Stimulated activated naive CD8-positive, alpha-beta T cell treated with anti-CD3 and anti-CD28 coated beads, Interleukin-15, Interleukin-2, amounts not matched to agents 100 U/mL and 50 U/mL, for 24 hours (primary cell): ENCODE measurements at regions not wholly inside any gene's neighbourhood (a gene's known extent, or its start where the extent isn't known, plus 50 kb on each side); places are given as distances from the start of the nearest gene placed in this dataset.
"Not testable (repeated sequence)": the region's sequence is repeated elsewhere in the genome, so short reads cannot be mapped to it uniquely, and the experiment has no call there.

Experiments
- ATAC-seq: fragments of 150-1000 bp; cut with Tn5 transposase; one replicate; pipeline ENCODE4 v1.10.0; 2021
- DNase-seq: peaks from one replicate; pipeline ENCODE4 v3.0.0; 2021

DNA sequence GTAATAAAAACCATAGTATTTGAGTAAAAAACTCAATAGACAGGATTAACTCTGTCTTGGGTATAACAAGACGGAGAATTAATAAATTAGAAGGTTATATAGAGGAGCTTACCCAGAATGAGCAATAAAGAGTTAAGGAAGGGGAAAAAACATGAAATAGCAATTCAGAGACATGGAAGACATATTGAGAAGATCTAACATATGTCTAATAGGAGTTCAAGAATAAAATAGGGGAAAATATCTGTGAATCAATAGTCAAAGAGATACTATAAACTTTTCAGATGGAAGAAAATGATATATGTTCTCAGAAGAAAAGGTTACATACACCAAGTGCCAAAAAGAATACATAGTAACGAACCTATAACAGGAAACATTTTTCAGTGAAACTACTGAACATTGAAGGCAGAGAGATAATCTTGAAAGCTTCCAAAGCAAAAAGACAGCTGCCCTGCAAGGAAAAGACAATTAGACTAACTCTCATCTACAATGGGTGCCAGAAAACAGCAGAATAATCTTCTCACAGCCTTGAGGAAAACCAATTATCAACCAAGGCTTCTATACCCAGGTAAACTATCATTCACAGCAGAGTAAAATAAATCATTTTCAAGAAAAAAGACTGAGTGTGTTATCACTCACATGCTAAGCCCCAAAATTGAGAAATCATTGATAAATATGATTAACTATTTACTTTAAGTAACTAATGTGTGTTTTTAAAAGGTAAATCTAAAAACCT lies 106.0 kb downstream of the ENC1 start:
- no peak for ATAC-seq
- no peak for DNase-seq

DNA sequence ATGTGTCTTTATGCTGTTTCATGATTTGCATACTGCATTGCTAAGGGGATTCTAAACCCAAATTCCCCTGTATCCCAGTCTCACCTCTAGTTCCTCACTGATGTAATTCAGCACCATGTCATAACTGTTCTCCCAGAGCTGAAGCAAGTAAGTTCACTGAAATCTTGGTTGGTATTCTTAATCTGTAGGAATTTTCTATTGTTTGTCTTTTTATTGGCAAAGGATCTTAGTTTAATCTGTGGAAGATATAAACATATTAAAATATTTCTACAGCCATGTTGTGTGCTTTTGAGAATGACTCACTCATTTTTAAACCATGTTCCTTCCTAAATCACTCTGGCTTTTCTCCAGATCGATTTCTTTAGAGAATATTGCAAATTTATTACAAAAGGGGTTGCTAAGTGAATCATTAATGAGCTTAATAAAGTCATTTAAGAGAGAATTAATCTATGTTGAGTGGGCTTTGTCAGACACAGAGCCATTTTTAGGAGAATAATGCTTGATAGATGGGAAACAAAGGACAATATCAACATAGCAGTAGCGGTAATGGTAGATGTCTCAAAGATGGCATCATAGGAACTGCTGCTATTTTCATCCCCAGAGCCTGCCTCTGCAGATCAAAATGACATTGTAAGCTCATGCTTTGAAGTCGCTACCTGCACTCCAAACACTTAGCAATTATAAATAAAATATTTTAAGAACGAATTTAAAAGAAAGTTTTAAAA lies 110.0 kb downstream of the ENC1 start:
- DNase-seq, result no peak

DNA sequence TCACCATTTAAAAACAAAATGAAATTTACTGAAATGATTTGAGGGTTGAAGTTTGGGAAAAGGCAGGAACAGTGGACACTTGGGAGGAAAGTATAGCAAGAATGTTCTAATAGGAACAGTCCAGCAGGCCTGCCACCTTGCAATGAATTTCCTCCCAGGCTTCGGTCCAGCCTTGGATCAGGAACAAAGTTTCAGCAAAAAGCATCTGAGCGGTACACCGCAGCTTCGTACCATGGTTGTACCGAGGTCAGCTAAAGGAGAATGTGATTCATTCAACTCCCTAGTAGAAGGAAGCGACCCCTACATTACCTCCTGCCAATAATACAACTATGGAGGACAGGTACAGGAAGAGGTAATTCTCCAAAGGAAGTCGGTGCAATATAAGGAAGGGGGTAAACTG lies 111.4 kb downstream of the ENC1 start:
- no peak for DNase-seq

More for the DNA sequence above, 110.0 kb downstream of the ENC1 start:
- no peak for ATAC-seq

DNA sequence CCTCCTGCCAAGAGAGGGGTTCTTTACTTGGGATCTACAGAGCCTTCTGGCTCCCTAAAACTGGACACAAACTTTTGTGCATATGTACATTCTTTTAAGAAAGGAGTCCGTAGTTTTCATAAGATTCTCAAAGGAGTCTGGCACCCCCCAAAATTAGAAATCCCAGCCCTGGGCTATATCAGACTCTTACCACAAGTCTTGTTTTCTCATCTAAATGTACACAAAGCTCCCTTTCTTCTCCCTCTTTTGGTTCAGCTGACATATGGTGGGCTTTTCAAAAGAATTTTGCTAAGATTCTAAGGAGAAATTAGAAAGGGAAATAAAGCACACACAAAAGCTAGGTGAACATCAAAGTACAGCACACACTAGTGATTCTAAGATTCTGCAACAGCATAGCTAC lies 114.4 kb downstream of the ENC1 start:
- ATAC-seq (no peak), DNase-seq (no peak)

More for the DNA sequence above, 111.4 kb downstream of the ENC1 start:
- ATAC-seq, result no peak

DNA sequence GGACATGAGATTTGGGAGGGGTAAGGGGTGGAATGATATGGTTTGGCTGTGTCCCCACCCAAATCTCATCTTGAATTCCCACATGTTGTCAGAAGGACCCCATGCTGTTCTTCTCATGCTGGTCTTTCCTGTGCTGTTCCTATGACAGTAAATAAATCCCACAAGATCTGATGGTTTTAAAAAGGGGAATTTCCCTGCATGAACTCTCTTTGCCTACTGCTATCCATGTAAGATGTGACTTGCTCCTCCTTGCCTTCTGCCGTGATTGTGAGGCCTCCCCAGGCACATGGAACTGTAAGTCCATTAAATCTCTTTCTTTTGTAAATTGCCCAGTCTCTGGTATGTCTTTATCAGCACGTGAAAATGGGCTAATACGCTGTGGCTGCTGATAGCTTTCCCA lies 115.8 kb downstream of the ENC1 start:
- not testable (repeated sequence) for DNase-seq, ATAC-seq

DNA sequence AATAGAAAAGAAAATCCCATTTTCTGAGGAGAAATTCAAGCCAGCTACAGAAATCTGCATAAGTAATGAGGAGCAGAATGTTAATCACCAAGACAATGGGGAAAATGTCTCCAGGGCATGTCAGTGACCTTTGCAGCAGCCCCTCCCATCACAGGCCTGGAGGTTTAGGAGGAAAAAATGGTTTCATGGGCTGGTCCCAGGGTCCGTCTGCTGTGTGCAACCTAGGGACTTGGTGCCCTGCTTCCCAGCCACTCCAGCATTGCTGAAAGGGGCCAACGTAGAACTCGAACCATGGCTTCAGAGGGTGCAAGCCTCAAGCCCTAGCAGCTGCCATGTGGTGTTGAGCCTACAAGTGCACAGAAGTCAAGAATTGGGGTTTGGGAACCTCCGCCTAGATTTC lies 116.8 kb downstream of the ENC1 start:
- DNase-seq, ATAC-seq: not testable (repeated sequence)

DNA sequence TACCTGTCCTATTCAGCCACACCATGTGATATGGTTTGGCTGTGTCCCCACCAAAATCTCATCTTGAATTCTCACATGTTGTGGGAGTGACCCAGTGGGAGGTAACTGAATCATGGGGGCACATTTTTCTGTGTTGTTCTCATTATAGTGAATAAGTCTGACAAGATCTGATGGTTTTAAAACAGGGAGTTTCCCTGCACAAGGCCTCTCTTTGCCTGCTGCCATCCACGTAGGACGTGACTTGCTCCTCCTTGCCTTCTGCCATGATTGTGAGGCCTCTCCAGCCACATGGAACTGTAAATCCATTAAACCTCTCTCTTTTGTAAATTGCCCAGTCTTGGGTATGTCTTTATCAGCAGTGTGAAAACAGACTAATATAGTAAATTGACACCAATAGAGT lies 117.7 kb downstream of the ENC1 start:
- not testable (repeated sequence) for DNase-seq, ATAC-seq

DNA sequence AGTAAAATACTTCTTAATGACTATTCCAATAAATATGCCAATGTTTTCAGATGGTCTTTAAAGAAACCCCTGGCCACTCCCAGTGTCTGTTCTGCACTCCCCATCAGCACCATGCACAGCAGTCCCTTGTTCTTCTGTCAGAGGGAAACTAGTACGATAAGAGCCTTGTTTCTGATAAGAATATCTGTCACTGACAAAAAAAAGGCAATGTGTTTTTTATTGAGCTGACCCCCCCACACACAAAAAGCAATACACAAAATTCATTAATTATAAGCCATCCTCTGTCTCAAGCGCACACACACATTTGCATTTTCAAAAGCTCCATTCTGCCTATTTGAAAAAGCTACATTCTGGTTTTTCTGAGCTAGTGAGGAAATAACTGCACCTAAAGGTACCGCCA lies 119.1 kb downstream of the ENC1 start:
- ATAC-seq, result no peak
- no peak for DNase-seq

DNA sequence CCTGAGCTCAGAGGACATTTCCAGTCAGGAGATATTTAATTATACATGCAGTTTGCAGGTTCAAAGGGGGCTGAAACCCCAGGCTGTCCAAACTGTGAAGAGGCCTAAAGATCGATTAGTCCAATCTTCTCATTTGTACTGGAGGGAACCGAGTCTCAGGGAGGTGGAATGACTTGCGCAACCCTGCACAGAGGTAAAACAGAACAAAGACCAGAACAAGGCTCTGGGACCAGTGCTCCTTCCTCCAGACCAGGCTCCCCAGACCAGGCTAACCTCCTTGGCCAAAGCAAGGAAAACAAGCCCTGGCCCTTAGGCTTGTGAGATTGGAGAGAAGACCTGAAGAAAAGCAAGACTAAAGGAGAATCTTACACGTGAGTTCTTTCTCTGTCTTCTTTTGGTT lies 120.8 kb downstream of the ENC1 start:
- ATAC-seq, result no peak
- no peak for DNase-seq

DNA sequence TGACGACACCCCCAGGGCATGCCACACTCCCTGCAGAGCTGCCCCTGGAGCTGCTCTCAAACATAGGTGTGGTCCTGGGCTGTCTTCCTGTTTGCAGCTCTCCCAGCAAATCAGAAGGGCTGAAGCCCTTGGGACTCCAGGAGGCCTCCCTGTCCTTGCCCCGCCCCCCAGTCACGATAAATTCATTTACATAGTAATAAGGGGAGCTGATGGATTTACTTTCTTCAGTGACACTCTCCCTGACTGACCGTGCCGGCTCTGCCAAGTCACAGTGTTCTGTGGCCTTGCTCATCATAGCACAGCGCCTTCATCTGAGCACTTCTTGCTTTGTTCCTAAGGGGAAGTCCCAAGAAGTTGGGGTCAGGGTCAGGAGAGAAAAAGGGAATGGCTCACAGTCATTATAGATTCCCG lies 121.4 kb downstream of the ENC1 start:
- DNase-seq, result no peak
- no peak for ATAC-seq

DNA sequence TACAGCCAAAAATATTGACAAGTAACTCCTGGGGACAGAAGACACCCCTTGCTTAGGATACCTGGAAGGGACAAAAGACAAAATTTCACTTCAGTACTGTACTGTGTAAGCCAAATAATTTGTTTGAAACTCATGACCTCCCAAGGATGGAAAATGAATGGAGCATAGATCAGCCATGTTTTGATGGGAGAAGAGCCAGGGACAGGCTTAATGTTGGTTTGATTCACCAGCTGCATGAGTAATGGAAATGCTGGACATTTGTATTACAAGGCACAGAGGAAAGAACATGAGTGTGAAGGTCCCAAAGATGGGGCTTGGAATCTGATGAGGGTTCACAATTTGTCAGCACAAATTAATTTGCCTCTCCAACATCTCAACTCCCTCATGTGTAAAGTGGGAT lies 122.8 kb downstream of the ENC1 start:
- ATAC-seq, result no peak

DNA sequence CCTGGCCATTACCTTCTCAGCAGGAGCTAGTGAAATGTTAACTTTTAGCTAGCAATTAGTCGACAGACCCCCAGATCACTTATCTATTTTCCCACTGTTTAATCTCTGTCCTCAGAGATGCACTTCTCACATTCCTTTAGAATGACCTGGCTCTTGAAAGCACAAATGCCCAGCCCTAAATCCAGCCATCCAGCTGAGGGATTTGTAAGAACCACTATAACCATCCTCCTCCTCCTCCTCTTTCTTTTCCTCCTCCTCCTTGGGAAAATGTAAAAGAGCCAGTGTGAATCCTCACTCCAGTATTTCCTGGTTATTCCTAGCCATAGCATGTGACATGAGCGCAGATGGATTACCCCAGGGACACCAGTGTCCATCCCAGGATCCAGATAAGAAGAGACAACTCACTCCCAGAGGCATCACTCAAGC lies 124.3 kb downstream of the ENC1 start:
- DNase-seq (no peak), ATAC-seq (no peak)

More for the DNA sequence above, 122.8 kb downstream of the ENC1 start:
- DNase-seq, result no peak

DNA sequence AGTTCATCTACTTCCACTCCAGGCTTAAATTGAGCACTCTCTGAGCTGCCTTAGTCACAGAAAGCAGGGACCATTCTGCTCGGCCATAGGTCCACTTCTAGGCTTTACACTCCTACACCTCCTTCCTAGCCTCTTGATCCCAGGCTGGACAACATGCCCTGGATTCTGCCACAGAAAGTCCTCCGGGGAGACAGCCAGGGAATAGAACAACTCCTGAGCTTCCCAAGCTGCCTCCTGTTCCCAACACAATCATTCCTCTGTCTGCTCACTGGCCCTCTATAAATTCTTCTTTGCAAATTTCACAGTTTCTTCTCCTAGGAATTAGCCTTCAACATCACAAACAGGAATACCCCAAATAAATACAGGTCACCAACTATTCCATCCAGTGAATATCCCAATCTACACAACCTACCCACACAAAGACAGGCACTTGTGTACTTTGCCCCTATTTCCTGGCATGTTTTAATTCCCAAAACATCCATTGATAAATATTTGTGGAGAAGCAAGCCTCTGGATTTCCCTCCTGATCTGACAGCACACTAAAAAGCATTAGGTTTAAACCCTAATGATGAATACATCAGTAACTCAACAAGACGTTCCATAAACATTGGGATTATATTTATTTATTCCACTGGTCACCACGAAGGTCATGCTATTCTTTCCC lies 125.5 kb downstream of the ENC1 start:
- ATAC-seq (no peak), DNase-seq (no peak)

DNA sequence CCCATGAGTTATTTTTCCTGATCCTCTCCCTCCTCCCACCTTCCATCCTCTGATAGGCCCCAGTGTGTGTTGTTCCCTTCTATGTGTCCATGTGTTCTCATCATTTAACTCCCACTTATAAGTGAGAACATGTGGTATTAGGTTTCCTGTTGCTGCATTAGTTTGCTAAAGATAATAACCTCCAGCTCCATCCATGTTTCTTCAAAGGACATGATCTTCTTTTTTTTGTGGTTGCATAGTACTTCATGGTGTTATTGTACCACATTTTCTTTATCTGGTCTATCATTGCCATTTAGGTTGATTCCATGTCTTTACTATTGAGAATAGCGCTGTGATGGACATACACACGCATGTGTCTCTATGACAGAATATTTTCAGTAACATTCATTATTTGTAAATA lies 128.8 kb downstream of the ENC1 start:
- ATAC-seq, DNase-seq: not testable (repeated sequence)

DNA sequence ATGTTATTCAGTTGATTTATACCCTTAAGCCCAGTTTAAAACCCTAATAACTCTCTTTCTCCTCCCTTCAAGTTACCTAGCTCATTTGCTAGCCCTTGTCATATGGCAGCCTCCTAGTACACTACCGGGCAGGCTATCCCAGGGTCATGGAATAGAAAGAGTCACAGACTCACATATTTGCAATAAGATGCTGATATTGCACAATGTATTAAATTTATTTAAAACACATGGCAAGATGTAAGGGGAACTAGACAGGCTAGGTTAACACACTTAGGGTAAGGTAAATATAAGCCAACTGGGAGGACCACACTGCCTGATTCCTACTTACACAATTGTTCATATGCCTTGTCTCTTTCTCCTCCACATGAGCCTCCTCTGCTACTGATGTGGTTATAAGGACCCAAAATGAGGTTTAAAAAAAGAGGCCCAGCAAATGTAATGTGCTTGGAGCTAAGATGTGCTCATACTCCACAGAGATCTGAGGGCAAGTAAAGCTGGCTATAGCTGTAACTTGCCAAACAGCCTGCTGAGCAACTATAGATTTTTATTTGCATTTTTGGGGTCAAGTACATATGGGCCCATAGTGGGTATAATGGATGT lies 130.0 kb downstream of the ENC1 start:
- no peak for DNase-seq
- no peak for ATAC-seq

DNA sequence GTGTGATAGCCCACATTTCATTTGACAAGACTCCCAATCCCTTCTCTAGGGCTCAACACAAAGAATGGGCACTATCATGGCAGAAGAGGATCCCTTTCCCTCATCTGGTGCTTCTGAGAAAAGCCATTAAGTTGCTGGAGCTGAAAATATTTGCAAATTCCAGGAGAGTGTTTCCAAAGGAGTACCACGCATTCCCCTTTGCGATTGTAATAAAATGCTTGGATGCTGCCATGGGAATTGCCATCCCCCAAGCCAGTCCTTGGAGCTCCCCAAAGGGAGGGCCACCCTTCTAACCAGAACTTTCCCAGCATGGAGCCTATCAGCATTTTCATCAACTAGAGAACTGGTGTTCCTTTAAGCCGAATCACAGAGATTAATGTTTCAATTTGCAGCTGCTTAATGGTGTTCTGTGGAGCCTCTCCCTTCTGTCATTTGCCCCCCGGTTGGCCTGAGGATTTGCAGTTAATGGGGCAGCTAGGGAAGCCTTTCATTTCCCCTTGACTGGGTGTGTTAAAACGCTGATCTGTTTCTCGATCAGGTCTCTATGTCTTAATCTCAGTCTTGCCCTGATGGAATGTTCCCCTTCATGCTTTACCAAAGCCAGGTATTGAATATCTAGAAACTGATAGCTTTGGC lies 133.0 kb downstream of the ENC1 start:
- DNase-seq (no peak), ATAC-seq (no peak)

DNA sequence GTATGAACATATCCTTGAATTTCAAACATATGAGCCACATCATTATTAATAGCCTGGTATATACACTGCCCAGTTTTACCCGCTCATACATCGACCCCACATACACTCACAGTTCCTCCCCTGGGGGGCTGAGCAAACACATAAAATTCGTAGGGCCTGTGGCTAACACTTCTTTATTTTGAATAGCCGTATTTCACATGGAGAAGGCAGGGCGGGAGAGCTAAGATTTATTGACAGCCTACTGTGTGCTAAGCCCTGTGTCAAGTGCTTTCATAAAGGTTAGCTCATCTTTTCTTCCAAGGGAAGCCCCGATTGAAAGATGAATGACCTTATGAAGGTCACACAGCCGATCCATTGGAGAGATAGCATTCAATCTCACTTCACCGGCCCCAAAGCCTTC lies 134.4 kb downstream of the ENC1 start:
- no peak for DNase-seq
- no peak for ATAC-seq

DNA sequence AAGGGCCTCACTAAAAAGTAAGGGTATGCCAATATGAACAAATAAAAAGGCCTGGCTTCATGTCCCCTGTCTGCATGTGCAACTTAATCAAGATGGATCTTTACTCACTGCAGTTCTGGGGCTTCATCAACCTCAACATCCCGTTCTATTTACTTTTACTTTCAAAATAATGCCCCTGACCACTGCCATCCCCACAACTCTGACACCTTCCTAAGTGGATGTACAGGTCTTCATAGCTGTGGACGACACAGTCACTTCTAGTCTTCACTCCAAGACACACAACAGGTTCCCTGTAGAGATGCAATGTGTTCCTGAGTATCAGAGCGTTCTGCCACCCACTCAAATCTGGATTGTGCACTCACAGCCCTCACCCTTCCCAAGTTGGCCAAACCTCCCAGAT lies 136.1 kb downstream of the ENC1 start:
- no peak for ATAC-seq
- no peak for DNase-seq

DNA sequence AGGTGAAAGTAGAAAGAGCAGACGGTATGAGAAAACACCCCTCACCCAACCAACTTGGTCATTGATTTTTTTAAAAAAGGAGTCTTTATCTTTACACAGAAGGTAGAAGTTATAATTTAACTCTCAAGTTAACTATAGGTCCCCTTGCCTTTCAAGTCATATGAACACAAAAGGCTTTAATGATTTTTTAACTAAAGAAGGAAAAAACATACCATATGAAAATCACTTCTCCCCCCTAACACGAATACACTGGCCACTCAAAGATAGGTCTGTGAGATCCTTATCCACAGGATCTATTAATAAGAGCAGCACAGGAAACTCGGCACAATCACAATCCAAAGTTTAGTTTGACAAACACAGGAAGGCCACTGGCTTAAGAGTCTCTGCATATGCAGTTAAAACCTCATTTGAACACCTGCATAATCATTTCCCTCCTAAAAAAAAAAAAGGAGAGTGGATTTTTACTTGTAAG lies 138.0 kb downstream of the ENC1 start:
- DNase-seq, result no peak
- ATAC-seq, result no peak

DNA sequence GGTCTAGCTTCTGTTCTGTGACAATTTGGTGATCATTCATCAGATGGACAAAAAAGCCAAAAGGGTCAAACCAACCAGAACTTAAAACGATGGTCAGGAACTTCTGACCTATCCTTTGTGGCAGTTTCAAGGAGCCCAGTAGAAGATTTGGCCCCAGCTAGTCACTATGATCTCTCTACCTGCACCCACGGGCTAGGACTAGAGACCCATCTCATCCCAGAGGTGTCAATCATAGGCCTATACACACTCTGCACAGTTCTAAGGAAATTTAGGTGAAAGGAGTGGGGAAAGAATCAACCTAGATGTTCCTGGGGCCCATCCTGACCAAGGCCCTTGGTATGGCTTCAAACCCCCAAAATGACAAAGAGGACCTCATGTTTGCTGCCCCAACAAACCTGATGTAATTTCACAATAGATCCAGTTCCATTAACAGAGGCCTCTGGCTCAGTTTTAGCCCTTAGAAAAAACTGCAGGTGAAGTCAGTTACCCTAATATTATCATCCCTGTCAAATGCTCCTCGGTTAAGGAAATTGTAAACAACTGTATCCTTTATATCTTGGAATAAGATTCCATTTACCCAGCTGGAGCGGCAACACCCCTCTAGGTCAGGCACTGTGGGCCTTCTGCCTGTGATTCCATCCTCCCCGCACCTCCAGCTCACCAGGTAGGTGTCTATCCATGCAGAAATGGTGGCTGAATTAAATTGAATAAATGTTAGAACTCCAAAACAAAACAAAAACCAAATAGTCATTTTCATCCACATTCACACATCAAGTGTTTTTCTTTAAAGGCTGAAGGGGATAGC lies 138.7 kb downstream of the ENC1 start:
- DNase-seq, result no peak
- ATAC-seq, result no peak
